Gastrocnemius medialis (tissue), 4 donors: ENCODE measurements at regions not wholly inside any gene's neighbourhood (a gene's known extent, or its start where the extent isn't known, plus 50 kb on each side); places are given as distances from the start of the nearest gene placed in this dataset.

ENCODE experiments used
- CTCF ChIP-seq, 5 experiments: fragments of 450-650 bp in 3 of 5; fragments of 200-600 bp in 2 of 5; sonication (generic) in 2 of 5; IDR thresholded peaks in 4 of 5; conservative IDR thresholded peaks in 1 of 5; 1 replicate in 4 of 5; 2 replicates in 1 of 5; pipeline ENCODE4 v1.5.1; 2016 to 2019; ENCODE audit warnings: antibody characterized with exemption in 5 of 5, mild to moderate bottlenecking in 3 of 5, moderate library complexity in 3 of 5
- POLR2A ChIP-seq, 2 donors: fragments of 450-650 bp; IDR thresholded peaks; one replicate each; pipeline ENCODE4 v1.6.1; 2017; ENCODE audit warnings: antibody characterized with exemption in 2 of 2, mild to moderate bottlenecking in 2 of 2, moderate library complexity in 2 of 2

DNA sequence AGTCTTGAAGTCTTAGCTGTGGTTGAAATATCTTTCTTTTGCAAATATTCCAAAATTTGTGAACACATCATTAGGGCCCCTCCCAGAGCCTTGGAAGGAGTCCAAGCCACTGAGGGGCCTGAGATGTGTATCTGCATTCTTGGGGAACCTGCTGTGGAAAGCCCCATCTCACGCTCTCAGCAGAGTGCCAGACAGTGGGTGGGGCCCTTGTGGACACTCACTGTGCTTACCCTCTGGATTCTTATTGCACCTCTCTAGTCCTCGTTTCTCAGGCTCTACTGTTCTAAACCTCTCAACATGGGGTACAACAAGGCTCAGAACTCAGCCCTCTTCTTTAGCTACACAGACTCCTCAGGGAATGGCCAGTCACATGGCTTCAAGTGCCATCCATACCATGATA, 416.2 kb upstream of the CDH4 start:
- TF ChIP-seq CTCF (IDR thresholded peaks at IDR 0.05 in 4 of 5, conservative IDR thresholded peaks at IDR 0.05 in 1 of 5) (no peak), POLR2A (IDR thresholded peaks at IDR 0.05) (no peak)
